ENCODE measurements at regions not wholly inside any gene's neighbourhood (a gene's known extent, or its start where the extent isn't known, plus 50 kb on each side); places are given as distances from the start of the nearest gene placed in this dataset.

GRCh38 chr18:56146565-56146964, 491.8 kb downstream of the TXNL1 start:
- DNase-seq (ENCODE audit: low spot score) (no peak), ATAC-seq (no peak)

GRCh38 chr18:56142001-56142400, 496.4 kb downstream of the TXNL1 start:
- DNase-seq (ENCODE audit: low spot score), result no peak
- ATAC-seq, result no peak

DNA sequence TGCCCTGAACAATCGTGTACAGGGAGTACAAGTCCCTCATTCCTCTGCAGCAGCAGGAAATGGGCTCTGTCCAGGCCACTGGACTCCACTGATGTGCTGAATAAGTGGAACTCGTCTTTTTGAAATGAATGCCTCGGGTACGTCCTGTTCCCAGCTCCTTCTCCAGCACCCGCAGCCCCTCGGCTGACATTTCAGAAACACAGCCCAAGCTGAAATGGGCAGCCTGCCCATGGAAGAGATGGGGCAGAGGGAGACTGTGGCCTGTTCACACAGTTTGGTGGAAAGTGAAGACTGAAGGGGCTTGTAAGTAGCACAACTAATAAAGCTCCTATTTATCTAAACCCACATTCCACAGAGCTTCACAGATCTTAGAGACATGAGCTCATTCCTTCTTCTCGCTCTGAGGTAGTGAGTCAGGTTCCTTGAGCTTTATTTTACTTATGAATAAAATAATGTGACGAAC, 498.6 kb downstream of the TXNL1 start:
- ATAC-seq, result peak; percentile 60
- no peak for DNase-seq (ENCODE audit: low spot score)

DNA sequence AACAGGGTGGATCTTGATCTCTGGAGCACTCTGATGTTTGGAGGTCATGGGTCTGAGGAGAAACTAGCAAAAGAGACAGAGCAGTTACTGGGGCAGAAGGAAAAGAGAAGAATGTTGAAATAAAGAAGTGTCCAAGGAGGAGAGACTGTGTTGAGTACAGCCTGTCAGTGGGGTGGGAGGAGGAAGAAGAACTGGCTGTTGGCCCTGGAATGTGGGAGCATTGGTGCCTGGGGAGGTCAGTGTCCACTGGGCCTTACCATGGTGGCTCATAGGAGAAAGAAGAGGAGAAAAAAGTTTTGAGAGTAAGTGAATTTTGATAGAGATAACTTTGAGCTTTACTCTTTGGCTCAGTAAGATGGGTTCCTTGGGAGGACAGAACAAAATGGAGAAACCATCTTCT, 499.0 kb downstream of the TXNL1 start:
- DNase-seq (ENCODE audit: low spot score) (no peak), ATAC-seq (peak; percentile 43)

DNA sequence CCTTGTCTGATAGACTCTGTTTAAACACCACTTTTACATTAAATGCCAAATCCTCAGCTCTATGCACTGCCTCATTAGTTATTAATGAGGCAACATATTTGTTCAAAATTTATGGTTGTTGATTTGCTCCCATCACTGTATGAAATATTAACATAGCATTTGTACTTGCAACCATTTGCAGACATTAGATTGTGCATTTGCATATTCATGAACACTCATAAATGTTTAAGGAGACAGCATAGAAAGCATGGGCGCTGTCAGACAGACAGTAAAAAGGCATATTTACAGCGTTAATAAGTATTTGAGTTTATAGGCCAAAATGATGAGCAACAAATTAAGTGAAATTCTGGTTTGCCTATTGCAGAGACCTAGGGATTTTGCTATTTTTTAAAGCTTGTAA, 502.3 kb downstream of the TXNL1 start:
- no peak for DNase-seq (ENCODE audit: low spot score)
- no peak for ATAC-seq

- ATAC-seq (no peak), DNase-seq (ENCODE audit: low spot score) (no peak)
Measured at GRCh38 chr18:56130481-56130880, 507.9 kb downstream of the TXNL1 start.

- ATAC-seq (no peak), DNase-seq (ENCODE audit: low spot score) (no peak)
Measured at GRCh38 chr18:56128153-56128791, 510.1 kb downstream of the TXNL1 start.

DNA sequence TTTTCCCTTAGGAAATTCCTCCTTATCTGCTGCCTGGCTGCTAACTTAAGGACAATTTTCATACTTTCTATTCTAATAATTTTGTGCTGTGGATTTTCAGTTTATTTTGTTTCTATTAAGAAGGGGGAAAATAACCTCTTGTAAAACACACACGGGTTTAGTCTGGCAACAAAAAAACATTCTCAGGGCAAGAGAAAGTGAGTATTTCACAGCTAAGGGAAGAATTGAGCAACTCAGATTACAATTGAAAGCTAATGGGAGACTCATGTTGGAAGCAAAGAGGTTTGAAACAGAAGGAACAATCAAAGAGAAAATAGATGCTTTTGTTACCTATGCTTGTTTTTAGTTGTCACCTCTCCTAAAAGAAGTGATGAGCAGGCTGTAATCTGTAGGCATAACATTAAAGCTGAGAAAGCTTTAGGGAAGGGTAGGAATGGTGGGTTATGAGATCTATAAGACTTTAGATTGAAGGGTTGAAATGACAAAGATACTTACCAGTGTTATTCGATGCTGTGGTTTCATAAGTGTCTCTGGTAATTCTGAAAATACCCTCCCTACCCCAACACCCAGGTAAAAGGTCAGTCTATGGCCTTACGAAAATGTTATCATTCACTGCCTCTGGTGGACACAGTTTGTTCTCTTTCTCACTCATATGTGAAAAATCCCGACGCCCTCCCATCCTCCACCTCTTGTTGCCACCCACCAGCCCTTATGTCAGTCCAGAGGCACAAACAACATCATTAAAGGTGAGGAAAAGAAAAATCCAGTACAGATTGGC, 510.9 kb downstream of the TXNL1 start:
- DNase-seq (ENCODE audit: low spot score), result no peak
- ATAC-seq, result no peak

DNA sequence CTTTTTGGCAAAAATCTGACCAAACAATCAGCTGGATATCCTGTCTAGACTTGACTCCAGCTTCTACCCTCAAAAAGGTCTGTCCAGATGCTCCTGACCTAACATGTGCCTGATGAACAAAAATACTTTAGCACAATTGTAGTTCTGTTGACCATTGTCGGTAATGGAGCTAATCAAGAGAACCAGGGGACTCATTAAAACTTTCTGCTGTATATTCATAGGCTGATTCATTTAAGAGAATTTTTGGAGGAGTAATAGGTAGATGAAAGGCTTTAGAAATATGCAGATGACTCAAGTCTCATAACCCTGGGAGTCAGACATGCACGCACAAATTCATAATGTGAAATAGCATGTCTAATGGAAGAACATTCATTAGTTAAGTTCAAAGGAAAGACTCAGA, 514.2 kb downstream of the TXNL1 start:
- ATAC-seq (no peak), DNase-seq (ENCODE audit: low spot score) (no peak)

- no peak for DNase-seq (ENCODE audit: low spot score)
- ATAC-seq, result no peak
Measured at GRCh38 chr18:56121669-56122068, 516.7 kb downstream of the TXNL1 start.

- ATAC-seq (no peak), DNase-seq (ENCODE audit: low spot score) (no peak)
Measured at GRCh38 chr18:56120782-56121181, 517.6 kb downstream of the TXNL1 start.

DNA sequence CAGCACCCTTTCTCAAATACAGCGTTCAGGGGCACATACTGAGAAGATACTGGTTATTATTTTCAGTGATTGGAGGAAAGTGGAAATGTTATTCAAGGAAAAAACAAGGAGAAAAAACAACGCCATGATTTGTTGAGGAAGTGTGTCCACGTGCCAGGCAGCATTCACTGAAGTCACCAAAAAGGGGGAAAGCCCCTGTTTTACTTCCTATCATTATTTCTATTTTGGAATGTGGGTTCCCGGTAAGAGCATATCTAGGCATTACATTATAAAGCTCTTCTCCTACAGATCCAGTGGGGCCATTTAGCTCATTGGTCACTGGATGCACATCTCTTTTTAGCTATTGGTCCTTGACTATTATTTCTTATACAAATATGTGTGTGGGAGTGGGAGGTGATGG, 518.7 kb downstream of the TXNL1 start:
- no peak for ATAC-seq
- no peak for DNase-seq (ENCODE audit: low spot score)

DNA sequence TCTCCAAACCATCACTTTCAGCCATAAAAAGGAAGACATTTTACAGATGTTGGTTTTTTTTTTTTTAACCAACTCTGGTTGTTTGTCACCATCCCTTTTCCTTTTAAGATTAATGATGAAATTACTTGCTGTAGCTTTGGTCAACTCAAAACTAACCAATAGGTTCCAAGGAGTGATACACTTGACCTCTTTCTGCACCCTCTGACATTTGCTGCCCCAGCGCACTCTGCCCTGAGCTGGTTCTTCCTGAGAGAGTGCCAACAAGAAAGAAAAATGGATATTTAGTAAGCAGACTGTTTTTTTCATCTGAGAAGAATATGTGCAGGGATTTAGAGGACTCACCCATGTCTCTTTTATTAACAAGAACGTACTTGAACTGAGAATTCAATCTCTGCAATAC, 520.0 kb downstream of the TXNL1 start:
- ATAC-seq (no peak), DNase-seq (ENCODE audit: low spot score) (no peak)

DNA sequence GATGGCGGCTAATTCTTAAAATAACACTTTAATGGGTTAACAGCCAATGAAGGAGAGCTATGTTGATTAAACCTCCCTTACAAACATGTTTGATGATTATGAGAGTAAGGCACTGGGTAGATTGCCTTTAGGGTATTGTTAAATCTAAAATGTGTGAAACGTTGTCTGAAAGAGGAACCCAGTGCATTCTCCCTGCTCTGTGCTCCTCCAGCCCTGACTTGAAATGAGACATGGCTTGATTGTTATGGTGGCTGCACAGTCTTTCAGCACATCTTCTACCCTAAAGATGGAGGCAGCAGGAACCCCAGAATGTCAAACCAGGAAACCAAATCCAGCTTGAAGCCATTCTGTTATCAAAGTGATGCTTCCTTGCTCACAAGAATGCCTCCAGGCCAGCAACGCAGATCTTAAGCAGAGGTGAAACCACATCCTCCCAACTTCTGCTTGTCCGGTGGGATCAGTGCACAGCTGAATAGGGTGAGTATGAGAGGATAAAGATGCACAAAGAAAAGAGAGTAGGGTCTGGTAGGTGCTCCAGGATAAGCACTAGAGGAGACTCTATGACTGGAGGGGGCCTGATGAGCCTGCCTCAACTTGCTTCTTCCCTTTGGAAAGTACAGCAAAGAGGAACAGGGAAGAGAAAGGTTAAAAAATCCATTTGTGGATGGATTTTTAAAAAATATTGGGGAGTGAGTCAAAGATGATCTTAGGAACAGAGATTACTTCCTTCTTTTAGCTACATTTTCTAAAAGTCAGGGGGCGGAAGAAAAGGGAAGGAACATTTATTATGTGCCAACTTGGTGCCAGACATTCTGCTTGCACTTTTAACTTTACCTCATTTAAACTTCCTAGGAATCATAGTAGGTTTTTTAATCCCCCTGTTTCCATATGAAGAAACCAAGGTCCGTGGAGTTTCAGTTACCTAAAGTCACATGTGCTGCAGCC, 523.0 kb downstream of the TXNL1 start:
- no peak for ATAC-seq
- no peak for DNase-seq (ENCODE audit: low spot score)

DNA sequence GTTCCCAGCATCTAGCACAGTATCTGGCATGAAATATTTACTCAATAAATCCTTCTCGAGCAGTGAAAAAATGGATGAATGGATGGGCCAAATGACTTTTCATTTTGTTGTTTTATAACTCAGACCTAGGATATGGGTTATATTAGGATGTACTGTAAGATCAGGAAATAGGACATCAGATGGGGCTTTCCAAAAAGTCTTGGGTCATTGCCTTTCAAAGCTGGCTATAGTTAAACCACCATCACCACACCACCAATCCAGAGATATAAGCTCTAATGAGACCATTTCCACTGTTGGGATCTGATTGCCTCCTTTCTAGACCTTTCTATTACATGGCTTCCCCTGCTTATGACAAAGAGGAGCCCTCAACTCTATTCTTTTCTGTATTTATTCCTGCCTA, 525.0 kb upstream of the TCF4 start:
- ATAC-seq (no peak), DNase-seq (ENCODE audit: low spot score) (no peak)

DNA sequence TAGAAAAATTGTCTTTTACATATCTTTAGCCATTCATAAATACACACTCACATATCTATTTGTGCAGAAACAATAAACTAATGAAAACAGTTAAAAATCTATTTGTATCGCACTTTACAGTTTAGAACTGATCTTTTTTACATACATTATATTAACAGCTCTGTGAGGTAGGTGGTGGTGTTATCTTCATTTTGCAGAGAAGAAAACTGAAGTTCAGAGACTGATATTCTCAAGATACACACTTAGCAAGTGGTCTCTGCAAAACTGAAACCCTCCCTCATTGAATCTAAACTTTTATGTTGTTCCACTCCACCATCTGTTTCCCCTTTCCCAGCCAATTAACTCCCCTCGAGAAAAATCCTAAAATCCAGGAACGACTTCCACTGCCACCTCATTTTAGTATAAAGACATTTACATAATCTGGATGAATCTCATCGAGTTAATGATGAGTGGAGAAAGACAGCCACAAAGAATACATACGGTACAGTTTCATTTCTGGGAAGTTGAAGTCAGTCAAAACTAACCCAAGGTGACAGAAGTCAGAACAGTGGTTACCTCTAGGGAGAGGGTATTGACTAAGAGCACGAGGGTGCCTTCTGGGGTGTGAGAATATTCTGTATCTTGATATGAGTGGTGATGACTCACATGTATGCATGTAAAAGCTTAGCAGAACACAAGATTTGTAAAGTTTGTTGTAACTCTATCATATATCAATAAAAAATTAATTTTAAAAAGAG, 524.2 kb upstream of the TCF4 start:
- DNase-seq (ENCODE audit: low spot score) (no peak), ATAC-seq (no peak)

DNA sequence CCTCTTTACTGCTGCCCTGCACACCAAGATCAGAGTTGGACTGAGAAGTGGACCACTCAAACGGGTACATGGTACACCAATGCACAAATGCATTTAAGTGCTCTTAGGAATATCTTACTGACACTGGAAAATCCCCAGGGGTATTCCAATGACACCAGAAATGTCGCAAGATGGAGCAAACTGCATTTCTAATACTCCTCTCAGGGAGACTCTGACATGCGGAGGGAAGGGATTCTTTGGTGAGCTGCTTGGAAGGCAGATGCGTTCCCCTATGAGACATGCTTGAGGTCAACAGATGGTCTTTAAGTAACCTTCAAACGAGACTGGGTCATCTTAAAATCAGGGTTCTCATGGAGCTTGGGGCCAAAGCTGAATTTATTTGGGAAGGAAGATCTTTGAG, 521.8 kb upstream of the TCF4 start:
- no peak for DNase-seq (ENCODE audit: low spot score)
- ATAC-seq, result no peak

DNA sequence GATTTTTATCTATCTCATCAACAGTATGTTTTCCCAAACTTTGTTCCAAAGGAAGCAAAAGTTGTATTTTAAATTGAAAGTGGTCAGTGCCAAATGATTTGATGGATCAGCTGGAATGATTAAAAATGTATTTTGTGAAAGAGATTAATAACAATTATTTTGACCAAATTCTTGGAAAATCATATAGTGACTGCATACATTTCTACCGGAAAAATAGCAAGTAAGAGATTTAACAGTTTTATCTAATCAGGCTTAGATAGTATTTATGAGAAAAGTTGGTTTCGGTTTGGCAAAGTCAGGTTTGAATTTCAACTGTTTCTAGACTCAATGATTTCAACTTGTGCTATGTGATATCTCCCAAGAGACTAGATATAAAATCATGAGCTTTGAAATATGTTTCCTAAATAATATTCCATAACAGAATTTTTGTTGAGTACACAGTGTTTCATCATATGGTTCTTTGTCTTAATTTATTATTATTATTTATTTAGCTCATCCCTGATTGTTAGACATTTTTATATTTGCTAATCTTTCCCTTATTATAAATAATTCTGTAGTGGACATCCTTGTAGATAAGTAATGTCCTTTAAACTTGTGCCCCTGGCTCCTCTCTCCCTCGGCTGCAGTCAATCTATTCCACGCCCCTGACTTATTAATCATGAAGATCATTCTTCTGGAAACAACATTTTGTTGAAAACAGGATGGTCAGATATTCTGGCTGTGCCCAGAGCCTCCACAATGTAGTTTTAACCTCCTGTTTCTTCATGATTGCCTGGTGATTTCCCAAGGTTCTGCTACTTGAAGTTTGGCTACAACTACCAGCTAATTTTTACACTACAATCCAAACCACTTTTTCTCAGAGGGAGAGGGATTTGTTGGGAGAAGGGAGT, 520.7 kb upstream of the TCF4 start:
- ATAC-seq, result no peak
- no peak for DNase-seq (ENCODE audit: low spot score)

DNA sequence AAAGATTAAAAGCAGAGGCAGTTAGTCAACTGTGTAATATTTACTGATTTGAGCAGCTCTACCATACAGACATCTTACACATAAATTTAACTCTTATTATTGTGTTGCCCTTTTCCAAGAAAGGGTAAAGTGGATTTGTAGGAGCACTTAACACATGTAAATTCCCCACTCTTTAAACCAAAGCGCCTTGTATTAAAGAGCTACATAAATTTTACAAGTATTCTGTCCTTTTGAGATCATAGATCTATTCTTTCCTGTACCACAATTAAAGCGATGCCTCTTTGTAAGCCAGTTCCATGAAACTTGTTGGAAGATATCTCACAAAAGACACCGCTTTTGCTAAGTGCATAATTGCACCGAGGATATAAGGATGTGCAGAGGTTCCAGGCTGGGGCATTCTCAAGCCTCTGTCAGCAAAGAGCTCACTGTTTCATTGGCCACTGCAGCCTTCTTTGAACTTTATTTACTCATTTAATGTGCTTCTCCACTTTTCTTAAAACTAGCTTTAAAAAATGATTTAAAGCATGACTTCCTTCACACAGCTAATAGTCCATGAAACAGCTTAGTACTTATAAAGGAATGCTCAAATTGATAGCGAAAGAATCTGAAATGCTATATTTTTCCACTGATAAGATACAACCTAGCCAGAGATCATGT, 520.0 kb upstream of the TCF4 start:
- ATAC-seq, result no peak

More for the DNA sequence above, 520.0 kb upstream of the TCF4 start:
- no peak for DNase-seq (ENCODE audit: low spot score)

Measured in left lobe of liver (tissue), 2 donors.